Duodenal mucosa (tissue), 2 donors: ENCODE measurements at regions not wholly inside any gene's neighbourhood (a gene's known extent, or its start where the extent isn't known, plus 50 kb on each side); places are given as distances from the start of the nearest gene placed in this dataset.

ENCODE experiments used
- H3K27ac ChIP-seq: one replicate; pipeline ENCODE4 v1.7.0; 2013; ENCODE audit warnings: low read depth, low read length
- H3K27me3 ChIP-seq, 2 donors: one replicate each; pipeline ENCODE4 v1.7.0; 2013; ENCODE audit warnings: low read length in 2 of 2, control low read depth in 1 of 2; ENCODE audit not compliant: insufficient read depth in 2 of 2, control insufficient read depth in 1 of 2
- H3K36me3 ChIP-seq, 2 donors: one replicate each; pipeline ENCODE4 v1.7.0; 2013; ENCODE audit warnings: low read length in 2 of 2, control low read depth in 1 of 2; ENCODE audit not compliant: insufficient read depth in 2 of 2, control insufficient read depth in 1 of 2
- H3K4me1 ChIP-seq, 2 donors: one replicate each; pipeline ENCODE4 v1.7.0; 2013; ENCODE audit warnings: low read length in 2 of 2, control low read depth in 1 of 2; ENCODE audit not compliant: insufficient read depth in 2 of 2, control insufficient read depth in 1 of 2
- H3K4me3 ChIP-seq, 2 donors: one replicate each; pipeline ENCODE4 v1.7.0; 2013; ENCODE audit warnings: low read length in 2 of 2, low read depth in 1 of 2
- H3K9ac ChIP-seq, 2 donors: one replicate each; pipeline ENCODE4 v1.7.0; 2013; ENCODE audit warnings: low read length in 2 of 2, low read depth in 1 of 2
- H3K9me3 ChIP-seq, 2 donors: one replicate each; pipeline ENCODE4 v1.7.0; 2013; ENCODE audit warnings: low read length in 2 of 2, control low read depth in 1 of 2; ENCODE audit not compliant: control insufficient read depth in 1 of 2

- Histone ChIP-seq H3K4me1 (no peaks in the 10 kb centered on the region), H3K27ac (no peak overlapping the region), H3K36me3 (no peaks in the 10 kb centered on the region), H3K27me3 (no peaks in the 10 kb centered on the region), H3K4me3 (no peak overlapping the region), H3K9me3 (peaks cover 4 to 8% of the 10 kb centered on the region in 2 donors), H3K9ac (no peak overlapping the region)
Measured at GRCh38 chr11:80227915-80228314, 787.1 kb upstream of the TENM4 start.

GRCh38 chr11:80214413-80214812, 773.6 kb upstream of the TENM4 start:
- no peak overlapping the region for H3K27ac ChIP-seq
- H3K4me1 ChIP-seq: no peaks in the 10 kb centered on the region
- H3K9me3 ChIP-seq: no peaks in the 10 kb centered on the region
- no peak overlapping the region for H3K4me3 ChIP-seq
- no peak overlapping the region for H3K9ac ChIP-seq
- H3K27me3 ChIP-seq: no peaks in the 10 kb centered on the region
- no peaks in the 10 kb centered on the region for H3K36me3 ChIP-seq

GRCh38 chr11:80211673-80212072, 770.8 kb upstream of the TENM4 start:
- H3K27ac ChIP-seq: no peak overlapping the region
- no peak overlapping the region for H3K4me3 ChIP-seq
- H3K36me3 ChIP-seq: no peaks in the 10 kb centered on the region
- H3K27me3 ChIP-seq: no peaks in the 10 kb centered on the region
- no peak overlapping the region for H3K9ac ChIP-seq
- H3K4me1 ChIP-seq: no peaks in the 10 kb centered on the region
- no peaks in the 10 kb centered on the region for H3K9me3 ChIP-seq

- H3K4me3 ChIP-seq: no peak overlapping the region
- H3K27ac ChIP-seq: no peak overlapping the region
Measured at GRCh38 chr11:80204021-80204420, 763.2 kb upstream of the TENM4 start.

GRCh38 chr11:80196932-80197554, 756.2 kb upstream of the TENM4 start:
- Histone ChIP-seq H3K9me3 (no peaks in the 10 kb centered on the region), H3K4me3 (no peak overlapping the region), H3K4me1 (no peaks in the 10 kb centered on the region), H3K27me3 (no peaks in the 10 kb centered on the region), H3K9ac (no peak overlapping the region), H3K27ac (no peak overlapping the region), H3K36me3 (no peaks in the 10 kb centered on the region)

More at GRCh38 chr11:80204021-80204420, 763.2 kb upstream of the TENM4 start:
- Histone ChIP-seq H3K9ac (no peak overlapping the region), H3K36me3 (no peaks in the 10 kb centered on the region), H3K9me3 (no peaks in the 10 kb centered on the region), H3K4me1 (no peaks in the 10 kb centered on the region), H3K27me3 (no peaks in the 10 kb centered on the region)

GRCh38 chr11:80196041-80196440, 755.2 kb upstream of the TENM4 start:
- no peak overlapping the region for H3K27ac ChIP-seq
- no peak overlapping the region for H3K4me3 ChIP-seq
- no peaks in the 10 kb centered on the region for H3K36me3 ChIP-seq
- H3K9ac ChIP-seq: no peak overlapping the region
- H3K27me3 ChIP-seq: no peaks in the 10 kb centered on the region
- no peaks in the 10 kb centered on the region for H3K9me3 ChIP-seq
- H3K4me1 ChIP-seq: no peaks in the 10 kb centered on the region

GRCh38 chr11:80194625-80195024, 753.8 kb upstream of the TENM4 start:
- H3K9me3 ChIP-seq: no peaks in the 10 kb centered on the region
- no peaks in the 10 kb centered on the region for H3K27me3 ChIP-seq
- no peaks in the 10 kb centered on the region for H3K36me3 ChIP-seq
- H3K4me1 ChIP-seq: no peaks in the 10 kb centered on the region
- no peak overlapping the region for H3K4me3 ChIP-seq
- H3K27ac ChIP-seq: no peak overlapping the region
- no peak overlapping the region for H3K9ac ChIP-seq

- Histone ChIP-seq H3K36me3 (no peaks in the 10 kb centered on the region), H3K27me3 (no peaks in the 10 kb centered on the region), H3K9me3 (no peaks in the 10 kb centered on the region), H3K4me3 (no peak overlapping the region), H3K4me1 (no peaks in the 10 kb centered on the region), H3K27ac (no peak overlapping the region), H3K9ac (no peak overlapping the region)
Measured at GRCh38 chr11:80194016-80194415, 753.2 kb upstream of the TENM4 start.

- no peak overlapping the region for H3K4me3 ChIP-seq
- H3K36me3 ChIP-seq: no peaks in the 10 kb centered on the region
- H3K27me3 ChIP-seq: no peaks in the 10 kb centered on the region
- H3K27ac ChIP-seq: no peak overlapping the region
- no peaks in the 10 kb centered on the region for H3K9me3 ChIP-seq
- H3K9ac ChIP-seq: no peak overlapping the region
- no peaks in the 10 kb centered on the region for H3K4me1 ChIP-seq
Measured at GRCh38 chr11:80188076-80188627, 747.3 kb upstream of the TENM4 start.

- Histone ChIP-seq H3K9me3 (no peaks in the 10 kb centered on the region), H3K4me3 (no peak overlapping the region), H3K27ac (no peak overlapping the region), H3K4me1 (no peaks in the 10 kb centered on the region), H3K36me3 (no peaks in the 10 kb centered on the region), H3K27me3 (no peaks in the 10 kb centered on the region), H3K9ac (no peak overlapping the region)
Measured at GRCh38 chr11:80186692-80187091, 745.9 kb upstream of the TENM4 start.
